Epithelial cell of proximal tubule (primary cell): ENCODE measurements at regions not wholly inside any gene's neighbourhood (a gene's known extent, or its start where the extent isn't known, plus 50 kb on each side); places are given as distances from the start of the nearest gene placed in this dataset.

Source experiments
- DNase-seq: peaks from one replicate; pipeline ENCODE4 v3.0.0-alpha.2; 2011; ENCODE audit warnings: low read depth
- H3K4me3 ChIP-seq: 2 replicates; pipeline ENCODE4 v1.5.1; 2011; ENCODE audit warnings: low read depth, mild to moderate bottlenecking, low read length
- CTCF ChIP-seq: conservative IDR thresholded peaks from 2 replicates; pipeline ENCODE4 v1.5.1; 2012; ENCODE audit warnings: low read depth, mild to moderate bottlenecking, low read length

- H3K4me3 ChIP-seq = no peak overlapping the region
- TF ChIP-seq CTCF = no peak
- DNase-seq = no peak
Measured at GRCh38 chr9:13508681-13509080, 229.2 kb upstream of the MPDZ start.

- DNase-seq = no peak
- no peak for TF ChIP-seq CTCF
- no peak overlapping the region for H3K4me3 ChIP-seq
Measured at GRCh38 chr9:13508086-13508485, 228.6 kb upstream of the MPDZ start.

GRCh38 chr9:13505797-13506196, 226.3 kb upstream of the MPDZ start:
- no peak for TF ChIP-seq CTCF
- no peak for DNase-seq

GRCh38 chr9:13503599-13503998, 224.1 kb upstream of the MPDZ start:
- TF ChIP-seq CTCF = no peak
- no peak for DNase-seq
- no peak overlapping the region for H3K4me3 ChIP-seq

More at GRCh38 chr9:13505797-13506196, 226.3 kb upstream of the MPDZ start:
- no peak overlapping the region for H3K4me3 ChIP-seq

- TF ChIP-seq CTCF = no peak
- no peak overlapping the region for H3K4me3 ChIP-seq
Measured at GRCh38 chr9:13502484-13502883, 223.0 kb upstream of the MPDZ start.

GRCh38 chr9:13501018-13501417, 221.5 kb upstream of the MPDZ start:
- TF ChIP-seq CTCF = no peak
- H3K4me3 ChIP-seq = no peak overlapping the region
- DNase-seq = no peak

More at GRCh38 chr9:13502484-13502883, 223.0 kb upstream of the MPDZ start:
- no peak for DNase-seq

GRCh38 chr9:13500034-13500433, 220.5 kb upstream of the MPDZ start:
- no peak for DNase-seq
- TF ChIP-seq CTCF = no peak
- H3K4me3 ChIP-seq = no peak overlapping the region
